GM21737 (cell line): ENCODE measurements at regions not wholly inside any gene's neighbourhood (a gene's known extent, or its start where the extent isn't known, plus 50 kb on each side); places are given as distances from the start of the nearest gene placed in this dataset.

ENCODE experiments used
- ATAC-seq: cut with Tn5 transposase; IDR thresholded peaks from one replicate; pipeline ENCODE4 v1.9.1; 2021; ENCODE audit warnings: mild to moderate bottlenecking, moderate library complexity; ENCODE audit not compliant: unreplicated experiment

DNA sequence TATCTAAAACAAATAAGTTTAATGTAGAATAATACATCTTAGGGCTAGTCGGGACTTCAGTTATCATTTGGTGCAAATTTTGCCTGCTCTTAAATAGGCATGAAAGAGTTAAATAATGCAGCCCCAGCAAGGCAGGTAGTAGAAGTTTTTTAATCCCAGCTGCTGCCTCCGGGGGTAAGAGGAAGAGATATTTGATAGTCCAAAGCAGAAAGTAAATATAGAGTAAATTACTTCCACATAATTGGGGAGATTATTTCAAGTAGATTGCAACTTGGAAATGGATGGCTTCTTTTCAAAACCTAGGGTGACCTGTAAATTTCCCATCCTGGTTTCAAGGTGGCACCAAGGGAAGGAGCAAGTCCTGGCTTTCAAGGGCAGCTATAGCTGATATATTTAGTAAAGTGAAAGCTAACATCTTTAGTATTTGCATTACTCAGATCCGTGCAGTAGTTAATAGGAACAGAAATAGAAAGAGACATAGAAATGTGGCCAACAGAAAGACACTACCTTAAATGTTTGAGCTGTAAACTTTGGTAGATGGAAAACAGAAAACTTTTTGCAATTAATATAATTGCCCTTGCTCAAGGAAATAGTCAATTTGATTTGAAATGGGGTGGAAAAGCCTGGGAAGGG, 109.1 kb downstream of the LMO4 start:
- ATAC-seq = peak; percentile 75

DNA sequence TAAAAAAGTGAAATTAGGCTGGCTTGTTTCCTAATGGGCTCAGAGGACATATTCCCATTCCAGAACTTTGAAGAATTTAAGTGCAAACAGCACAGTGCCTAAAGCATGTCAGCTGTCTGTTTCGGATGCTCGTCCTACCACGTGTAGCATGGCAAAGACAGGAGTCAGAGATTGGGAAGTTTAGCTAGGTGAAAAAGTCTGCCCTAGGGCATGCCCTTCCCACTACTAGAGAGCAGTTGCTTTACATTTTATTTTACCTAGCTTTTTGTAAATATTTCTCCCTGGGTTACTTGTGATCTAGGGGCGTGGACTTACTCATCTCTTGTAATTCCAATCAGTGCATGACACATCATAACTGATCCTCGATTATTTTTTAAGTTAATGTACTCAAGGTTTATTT, 111.1 kb downstream of the LMO4 start:
- no peak for ATAC-seq

DNA sequence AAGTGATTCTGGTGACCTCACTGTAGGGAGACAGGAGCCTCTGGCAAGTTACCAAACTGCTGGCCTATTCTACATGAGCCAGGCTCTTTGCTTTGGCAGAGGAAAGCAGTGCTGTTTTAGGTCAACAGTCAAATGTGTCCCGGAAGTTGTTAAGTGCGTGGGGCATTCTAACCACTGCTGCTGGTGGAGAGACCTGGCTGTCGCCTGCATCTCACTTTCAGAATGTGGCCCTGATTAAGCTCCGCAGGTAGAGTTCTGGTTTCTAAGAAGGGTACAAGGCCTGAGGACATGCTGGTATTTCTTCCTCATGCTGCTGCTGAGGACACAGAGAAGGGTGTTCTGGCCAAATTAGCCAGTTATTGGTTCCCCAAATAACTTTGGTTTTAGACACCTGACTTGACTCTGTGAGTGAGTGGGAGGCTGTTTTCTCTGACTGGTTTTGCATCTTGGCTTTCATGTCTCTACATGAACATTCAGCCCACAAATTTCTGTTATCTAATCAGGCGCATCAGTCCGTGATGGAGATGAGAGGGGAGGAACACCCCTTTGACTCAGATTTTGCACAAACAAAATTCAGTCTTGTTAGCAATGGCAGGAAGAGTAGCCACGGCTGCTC, 120.8 kb downstream of the LMO4 start:
- ATAC-seq = peak; percentile 86

DNA sequence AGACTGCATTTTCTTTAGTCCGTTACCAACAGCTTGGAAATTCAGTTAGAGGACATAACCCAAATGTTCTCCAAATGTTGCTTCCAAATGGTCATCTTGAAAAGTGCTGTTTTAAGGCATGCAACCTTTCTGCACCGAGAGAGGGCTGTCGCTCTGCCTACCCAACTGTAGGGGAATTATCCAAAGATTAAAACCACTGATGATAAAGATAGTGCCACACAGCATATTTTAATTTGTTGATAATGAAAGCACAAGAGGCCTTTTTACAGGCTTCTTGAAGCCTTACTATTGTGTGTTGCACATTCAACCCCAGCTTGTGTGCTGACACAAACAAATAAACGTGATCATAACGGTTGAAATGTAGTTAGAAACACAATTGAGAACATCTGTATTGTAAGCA, 121.5 kb downstream of the LMO4 start:
- ATAC-seq = no peak

DNA sequence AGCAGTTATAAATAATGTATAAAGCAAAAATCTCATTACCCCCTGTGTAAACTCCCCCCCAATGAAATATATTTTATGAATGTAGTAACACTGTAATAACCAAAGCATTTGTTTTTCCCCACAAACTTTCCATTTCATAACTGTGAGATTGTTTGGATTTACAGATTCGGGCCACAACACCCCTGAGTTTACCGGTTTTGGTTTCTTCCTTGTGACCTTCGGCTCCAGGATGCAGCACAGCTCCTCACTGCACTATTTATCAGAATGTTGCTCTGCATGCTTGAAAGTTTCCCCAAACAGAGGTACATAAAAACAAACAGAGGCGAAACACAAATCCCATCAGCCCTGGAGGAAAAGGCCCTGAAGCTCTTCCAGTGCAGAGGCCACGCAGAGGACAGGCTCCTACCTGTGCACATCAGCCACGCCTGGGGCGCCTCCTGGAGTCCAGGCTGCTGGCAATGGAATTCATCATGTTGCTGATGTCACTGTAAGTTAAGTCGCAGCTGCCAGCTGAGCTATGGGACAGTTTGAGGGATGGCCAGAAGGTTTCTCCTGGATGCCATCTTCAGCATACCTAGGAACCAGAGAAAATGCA, 122.0 kb downstream of the LMO4 start:
- ATAC-seq = no peak

DNA sequence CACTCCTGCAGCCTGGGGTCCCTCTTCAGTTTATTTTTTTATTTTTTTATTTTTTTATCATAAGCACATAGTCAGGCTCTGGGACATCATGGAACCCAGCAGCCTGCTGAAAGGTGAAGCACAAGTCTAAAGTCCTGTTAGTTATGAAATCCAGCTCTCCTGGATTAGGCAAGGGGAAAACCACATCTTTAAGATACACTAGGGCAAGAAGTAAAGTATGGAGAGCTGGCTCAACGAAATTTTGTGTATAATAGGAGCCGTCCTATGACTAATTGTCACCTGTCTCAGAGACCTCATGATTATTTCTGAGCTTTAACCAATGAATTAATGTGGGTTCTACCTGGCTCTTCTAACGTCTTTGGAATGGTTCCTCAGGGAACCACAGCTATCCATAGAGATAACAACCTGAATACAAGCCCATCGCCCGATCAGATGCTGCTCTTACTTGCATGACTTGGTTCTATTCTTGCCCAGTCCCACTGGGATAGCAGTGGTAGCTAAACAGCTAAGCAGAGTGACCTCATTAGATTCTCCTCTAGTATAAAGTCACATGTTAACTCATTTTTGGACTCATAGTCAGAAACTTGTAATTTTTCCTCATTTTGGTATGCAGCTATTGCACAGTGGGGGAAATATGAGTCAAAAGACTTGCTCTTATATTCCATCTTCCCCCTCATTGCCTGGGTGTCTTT, 122.7 kb downstream of the LMO4 start:
- ATAC-seq = no peak

DNA sequence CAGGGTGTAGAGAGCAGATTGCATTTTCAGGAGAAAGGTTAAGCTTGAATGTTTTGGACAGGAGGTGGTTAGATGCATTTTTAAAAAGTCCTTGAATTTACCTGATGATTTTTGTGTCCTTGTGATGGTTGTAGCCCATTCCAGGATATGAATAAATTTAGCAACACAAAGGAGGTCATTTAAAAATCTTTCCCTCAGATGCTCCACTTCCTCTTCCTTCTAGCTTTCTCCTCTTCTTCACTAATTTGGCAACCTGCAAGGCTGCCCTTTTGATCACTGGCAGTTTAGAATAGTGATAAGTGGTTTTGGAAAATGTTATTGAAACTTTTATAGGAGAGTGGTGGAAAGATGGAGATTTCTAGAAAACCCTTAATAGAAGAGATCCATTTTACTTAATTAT, 124.0 kb downstream of the LMO4 start:
- no peak for ATAC-seq

DNA sequence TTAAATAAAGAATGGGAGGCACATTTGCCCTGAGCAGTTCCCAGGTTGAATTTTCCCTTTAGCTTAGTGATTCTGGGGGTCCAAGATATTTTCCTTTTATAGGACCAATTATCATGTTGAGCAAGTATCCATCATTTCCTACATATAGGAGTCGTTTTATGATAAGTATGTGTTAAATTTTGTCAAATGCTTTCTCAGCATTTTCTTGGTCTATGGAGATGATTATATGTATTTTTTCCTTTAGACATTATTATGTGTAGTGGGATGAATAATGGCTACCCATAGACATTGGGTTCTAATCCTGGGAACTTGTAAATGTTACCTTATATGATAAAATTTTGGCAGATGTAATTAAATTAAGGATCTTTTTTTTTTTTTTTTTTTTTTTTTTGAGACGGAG, 128.7 kb downstream of the LMO4 start:
- ATAC-seq = no peak

DNA sequence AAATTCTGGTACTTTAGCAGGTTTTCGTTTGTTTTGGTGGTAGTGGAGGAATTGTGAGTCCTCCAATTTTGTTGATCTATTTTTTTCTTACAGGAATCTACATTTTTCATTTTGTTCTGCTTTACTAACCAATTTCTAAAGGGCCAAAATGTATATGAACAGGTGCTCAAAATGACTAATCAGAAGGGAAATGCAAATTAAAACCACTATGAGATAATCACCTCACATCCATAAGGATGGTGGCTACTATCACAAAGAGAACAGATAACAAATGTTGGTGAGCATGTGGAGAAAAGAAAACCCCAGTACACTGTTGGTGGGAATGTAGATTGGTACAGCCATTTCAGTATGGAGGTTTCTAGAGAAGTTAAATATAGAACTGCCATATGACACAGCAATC, 134.2 kb downstream of the LMO4 start:
- no peak for ATAC-seq

DNA sequence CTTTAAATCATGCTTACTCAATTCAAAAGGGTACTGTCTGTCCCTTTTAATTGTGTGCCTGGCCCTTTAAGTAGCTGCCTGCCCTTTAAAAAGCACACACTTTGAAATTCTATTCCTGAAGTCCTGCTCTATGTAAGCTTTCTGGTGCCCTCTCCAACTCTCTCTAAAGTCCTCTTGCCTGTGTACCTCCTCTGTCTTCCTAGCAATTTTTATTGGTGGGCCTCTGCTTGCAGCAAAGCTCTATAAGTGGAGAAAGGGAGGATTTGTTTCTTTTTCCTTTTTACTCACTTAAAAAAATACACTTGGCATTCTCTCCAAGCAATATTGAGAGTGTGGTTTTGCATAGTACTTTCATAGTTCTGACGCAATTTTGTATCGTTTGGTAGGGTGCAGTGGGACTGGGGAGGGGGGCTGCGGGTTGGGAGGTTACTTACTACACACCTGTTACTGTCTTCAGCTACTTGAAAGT, 135.4 kb downstream of the LMO4 start:
- ATAC-seq = no peak

DNA sequence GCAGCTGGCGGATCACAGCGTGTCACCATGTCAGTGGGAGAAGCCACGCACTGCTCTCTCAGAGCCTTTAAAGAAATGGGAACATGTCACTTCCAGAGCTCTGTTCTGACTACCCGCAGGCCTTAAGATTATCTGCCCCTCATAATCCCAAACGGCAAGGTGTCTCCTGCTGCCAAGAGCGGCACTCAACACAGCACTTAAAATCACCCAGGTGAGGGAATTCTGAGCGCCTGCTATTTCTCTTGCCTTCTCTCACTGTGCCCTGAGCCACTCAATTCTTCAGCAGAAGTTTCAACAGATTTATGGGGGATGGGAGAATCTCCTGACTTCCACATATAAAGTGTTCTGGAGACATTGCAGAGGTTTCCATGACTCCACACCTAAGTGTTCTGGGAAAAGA, 137.9 kb downstream of the LMO4 start:
- no peak for ATAC-seq

DNA sequence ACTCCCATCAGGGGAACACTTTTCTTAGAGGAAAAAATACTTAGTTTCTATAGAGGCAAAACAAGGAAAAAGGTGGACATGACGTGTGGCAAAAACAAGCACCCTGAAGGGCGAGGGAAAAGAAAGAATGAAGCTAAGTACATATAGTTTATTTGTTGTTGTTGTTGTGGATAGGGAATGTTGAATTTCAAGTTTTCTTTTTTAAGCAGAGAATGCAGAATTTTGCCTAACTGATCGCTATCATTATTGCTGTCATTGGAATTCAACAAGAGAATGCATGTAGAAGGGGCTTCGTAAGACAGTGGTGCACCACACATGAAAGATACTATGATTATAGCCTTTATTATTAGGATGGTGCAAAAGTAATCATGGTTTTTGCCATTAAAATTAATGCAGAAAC, 144.0 kb downstream of the LMO4 start:
- no peak for ATAC-seq

DNA sequence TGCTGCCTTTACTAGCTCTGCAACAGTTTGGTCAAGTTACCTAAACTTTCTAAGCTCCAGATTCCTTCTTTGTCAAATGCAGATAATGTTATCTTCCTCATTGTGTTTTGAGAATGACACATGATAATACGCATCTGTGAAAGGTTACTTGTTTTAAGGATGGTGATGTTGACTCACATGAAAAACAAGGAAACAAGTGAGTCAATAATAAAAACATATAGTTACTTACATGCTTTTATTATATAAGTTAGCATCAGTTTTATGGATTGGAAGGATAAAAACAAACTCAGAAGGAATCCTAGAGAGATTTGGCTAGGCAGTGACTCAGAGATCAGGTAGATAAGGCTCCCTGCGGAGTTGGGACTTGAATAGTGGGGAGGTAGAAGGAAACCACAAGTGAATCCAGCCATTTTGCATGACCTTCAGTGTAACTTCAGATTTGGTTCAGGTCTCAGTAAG, 144.6 kb downstream of the LMO4 start:
- no peak for ATAC-seq

DNA sequence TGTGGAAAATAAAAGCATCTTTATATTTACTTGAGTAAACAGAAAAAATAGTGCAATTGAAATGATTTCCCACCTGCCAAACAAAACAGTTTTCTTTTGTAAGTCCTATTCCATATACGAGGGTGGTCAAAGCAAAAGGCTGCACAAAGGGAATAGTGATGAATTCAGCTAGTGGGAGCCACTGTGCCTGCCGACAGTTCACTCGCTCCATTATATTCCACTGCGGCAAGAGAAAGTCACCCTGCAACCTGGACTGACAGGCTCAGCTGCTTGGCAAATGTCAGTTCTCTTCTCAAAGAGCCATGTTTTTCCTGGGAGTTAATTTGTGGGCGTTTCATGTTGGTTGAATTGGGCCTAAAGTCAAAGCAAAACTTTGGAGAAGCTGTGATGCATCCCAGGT, 145.4 kb downstream of the LMO4 start:
- no peak for ATAC-seq

DNA sequence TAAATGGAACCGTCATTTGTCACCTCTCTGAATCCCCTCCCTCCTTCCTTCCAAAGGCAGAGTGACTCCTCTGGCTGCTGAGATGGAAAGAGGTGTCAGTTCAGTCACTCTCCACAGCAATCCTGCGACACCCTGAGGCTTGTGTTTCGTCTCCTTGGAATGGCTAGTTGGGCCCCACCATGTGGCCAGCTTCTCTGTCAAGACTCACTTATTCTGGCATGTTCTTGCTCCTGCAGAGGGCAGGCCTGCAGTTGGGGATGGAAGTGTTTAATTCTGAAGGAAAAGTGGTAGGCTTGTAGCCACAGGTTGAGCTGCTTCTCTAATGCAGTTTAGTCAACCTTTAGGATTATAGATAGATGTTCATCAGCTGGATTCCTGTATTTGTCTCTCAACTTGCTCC, 149.6 kb downstream of the LMO4 start:
- no peak for ATAC-seq

DNA sequence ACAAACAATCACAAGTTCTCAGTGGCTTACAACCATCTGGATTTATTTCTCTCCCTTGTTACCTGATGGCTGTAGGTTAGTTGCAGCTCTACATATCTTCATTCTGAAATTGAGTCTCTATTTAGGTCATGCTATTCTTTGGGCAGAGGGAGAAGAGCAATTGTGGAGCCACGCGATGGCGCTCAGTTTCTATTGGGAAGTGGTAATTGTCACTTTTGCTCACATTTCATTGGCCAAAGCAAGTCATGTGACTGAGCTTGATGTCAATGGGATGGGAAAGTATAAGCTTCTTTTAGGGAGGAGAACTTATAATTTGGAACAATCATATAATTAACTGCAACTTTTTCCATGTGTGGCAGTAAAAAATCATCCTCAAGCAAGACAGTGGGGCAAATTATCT, 166.5 kb downstream of the LMO4 start:
- ATAC-seq = no peak

DNA sequence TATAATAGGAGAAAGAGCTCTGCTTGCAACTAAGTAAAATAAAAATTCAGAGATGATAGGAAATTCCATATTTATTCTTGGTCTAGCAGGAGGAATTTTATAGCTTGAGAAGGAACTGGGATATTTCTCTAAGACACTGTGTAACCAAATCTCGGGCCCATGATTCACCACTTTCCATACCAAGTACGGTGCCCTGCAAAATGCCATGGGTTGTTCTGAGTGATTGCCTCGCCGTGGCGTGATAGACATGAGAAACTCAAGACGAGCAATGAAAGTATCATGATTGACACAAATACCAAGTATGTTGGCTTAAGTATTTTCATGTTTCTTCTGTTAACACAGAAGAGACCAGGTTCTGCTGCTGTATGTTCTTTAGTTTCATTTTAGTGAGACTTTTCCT, 167.2 kb downstream of the LMO4 start:
- no peak for ATAC-seq

DNA sequence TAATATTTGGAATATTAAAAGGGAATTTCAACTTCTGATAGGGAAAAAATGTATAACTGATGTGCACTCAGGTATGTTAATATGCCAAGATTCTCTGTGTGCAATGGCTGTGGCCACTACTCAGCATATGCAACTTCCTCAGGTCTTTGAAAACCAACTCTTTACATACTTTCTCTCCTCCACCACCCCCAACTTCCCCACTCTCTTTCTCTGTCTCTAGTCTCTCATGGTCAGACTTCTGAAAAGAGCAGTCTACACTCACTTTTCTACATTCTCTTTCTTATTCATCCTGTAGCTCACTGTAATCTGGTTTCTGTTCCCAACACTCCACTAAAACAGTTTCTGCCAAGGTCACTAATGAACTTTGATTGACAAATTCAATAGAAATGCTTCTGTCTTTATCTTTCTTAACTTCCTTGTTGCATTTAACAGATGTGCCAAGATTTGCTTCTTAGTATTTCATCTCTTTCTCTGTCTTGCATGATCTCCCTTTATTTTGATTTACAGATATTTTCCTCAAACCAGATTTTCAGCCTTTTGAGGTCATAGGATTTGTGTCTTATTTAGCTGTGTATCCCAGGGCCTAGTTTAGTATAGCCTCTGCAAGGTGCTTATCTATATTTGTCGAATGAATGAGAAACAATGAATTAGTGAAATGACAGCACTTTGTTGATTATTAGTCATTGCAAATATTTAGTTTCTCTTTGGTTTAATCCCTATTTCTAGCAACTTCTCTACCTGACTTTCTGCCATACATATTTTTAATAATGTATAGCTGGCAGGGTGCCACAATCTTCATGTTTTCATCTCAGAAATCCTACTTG, 168.9 kb downstream of the LMO4 start:
- no peak for ATAC-seq

DNA sequence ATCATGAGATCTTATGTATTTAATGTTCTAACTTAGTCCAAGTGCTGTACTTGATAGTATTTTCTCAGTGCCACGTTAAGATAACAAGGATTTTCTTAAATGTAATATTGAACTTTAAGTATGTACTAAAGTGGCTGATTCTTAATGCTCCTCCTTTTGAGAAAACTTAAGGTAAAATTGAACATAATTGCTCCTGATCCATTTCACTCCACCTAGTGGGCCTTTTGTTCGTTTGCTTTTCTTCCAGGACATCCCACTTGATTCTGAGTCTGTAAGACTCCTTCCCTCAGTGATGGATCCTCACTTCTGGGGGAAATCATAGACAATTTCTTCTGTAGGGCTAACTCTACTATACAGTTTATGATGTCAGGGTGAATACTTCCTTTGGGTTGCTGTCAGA, 173.1 kb downstream of the LMO4 start:
- ATAC-seq = no peak

DNA sequence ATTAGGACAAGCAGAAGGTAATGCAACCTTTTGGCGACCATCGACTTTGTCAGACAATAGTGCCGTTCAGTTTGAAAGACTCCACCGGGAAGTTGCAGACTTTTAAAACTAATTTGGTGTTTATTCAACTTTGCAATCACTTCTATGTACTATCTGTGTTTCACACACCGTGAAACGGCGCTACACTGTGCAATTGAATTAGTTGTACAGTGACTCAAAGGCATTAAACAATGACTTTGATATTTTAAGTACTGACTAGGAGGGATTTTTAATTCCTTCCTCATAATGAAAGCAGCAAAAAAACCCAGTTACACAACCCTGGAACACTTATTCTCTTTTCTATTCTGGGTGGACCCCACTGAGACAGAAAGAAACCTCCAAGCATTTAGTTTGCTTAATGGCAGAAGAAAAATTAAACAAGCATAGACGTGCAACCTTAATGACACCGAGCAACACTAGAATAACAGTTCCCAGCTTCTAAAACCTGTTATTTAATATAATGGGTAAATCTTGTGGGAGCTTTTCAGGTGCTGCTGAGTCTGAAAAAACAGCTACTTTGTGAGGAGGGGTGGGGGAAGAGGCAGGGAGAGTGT, 176.8 kb downstream of the LMO4 start:
- no peak for ATAC-seq

DNA sequence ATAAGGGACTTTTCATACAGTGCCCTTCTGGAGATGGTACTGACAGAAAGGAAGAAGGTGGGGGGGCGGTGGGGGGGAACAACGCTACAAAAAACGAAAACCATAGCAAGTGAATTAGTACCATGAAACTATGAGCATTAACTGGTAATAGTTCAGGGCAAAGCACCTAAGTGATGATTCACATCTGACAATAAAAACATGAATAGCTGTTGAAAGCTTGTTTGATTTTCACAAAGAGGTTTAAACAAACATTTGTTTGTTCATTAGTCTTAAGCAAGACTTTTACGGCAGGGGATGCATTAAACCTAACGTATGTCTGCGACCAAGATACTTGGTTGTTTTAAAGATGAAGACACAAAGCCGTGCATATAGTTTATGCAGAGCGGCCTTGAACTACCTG, 177.5 kb downstream of the LMO4 start:
- no peak for ATAC-seq
